ENCODE measurements at regions not wholly inside any gene's neighbourhood (a gene's known extent, or its start where the extent isn't known, plus 50 kb on each side); places are given as distances from the start of the nearest gene placed in this dataset.

DNA sequence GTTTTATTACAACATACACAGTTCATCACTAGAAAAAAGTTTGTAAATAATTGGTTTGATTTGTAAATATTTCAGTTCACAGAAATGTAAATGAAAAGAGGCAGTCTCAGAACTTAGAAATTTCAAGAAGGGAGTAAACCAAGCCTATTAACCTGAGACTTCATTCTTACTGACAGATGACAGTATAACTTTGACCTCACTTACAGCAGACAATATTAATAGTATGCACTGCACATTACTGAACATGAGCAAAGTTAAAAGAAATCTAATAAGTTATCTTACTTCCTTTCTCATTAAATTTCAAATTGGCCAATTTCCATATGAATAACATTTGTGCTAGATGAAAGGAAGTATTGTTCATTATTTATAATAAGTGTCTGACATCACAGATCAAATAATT lies 235.8 kb downstream of the SLC6A15 start:
- TF ChIP-seq, protein P1, sequence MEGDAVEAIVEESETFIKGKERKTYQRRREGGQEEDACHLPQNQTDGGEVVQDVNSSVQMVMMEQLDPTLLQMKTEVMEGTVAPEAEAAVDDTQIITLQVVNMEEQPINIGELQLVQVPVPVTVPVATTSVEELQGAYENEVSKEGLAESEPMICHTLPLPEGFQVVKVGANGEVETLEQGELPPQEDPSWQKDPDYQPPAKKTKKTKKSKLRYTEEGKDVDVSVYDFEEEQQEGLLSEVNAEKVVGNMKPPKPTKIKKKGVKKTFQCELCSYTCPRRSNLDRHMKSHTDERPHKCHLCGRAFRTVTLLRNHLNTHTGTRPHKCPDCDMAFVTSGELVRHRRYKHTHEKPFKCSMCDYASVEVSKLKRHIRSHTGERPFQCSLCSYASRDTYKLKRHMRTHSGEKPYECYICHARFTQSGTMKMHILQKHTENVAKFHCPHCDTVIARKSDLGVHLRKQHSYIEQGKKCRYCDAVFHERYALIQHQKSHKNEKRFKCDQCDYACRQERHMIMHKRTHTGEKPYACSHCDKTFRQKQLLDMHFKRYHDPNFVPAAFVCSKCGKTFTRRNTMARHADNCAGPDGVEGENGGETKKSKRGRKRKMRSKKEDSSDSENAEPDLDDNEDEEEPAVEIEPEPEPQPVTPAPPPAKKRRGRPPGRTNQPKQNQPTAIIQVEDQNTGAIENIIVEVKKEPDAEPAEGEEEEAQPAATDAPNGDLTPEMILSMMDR (IDR thresholded peaks at IDR 0.05) = no peak
- TF ChIP-seq POLR2A (IDR thresholded peaks at IDR 0.05) = no peak

Measured in adrenal gland (tissue), 5 donors.